ENCODE measurements at regions not wholly inside any gene's neighbourhood (a gene's known extent, or its start where the extent isn't known, plus 50 kb on each side); places are given as distances from the start of the nearest gene placed in this dataset.

DNA sequence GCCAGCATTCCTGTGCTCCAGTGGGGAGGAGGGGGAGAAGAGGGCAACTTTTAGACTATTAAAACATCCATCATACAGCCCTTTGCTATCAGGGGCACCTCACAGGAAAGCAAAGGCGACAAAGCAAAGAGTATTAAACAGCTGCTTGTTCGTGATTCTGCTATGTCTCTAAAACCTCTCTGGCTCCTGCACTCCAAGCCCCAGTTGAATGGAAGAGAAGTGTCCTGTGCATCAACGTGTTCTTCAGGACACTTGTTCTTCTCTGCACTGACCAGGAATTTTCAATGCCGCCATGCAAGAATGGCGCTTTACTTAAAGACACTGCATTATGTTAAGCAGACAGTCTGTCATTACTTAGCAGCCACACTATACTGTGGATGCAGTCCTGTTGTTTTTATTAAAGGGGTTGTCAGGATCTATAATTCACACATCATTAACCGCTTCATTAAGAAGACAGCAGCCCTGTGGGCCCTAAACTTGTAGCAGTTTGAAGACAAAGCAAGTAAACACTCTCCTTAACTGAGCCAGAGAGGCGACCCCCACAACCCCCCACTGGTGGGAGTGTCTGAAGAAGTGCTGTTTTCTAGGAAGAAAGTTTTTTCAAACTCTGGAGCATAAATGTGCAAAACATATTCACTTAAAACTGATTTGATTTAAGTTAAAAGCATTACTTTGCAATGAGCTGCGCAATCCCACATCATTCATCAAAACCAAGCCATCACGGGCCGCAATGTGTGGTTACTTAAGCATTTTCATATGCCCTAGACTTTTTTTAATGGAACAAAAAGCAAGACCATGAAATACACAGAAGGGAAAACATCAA lies 164.5 kb downstream of the ZNF608 start:
- TF ChIP-seq GATA2 (IDR thresholded peaks at IDR 0.05; ENCODE audit: low read depth, low read length): no peak
- no peak for TF ChIP-seq GATA3 (IDR thresholded peaks at IDR 0.05; ENCODE audit: low read depth, low read length)

All from SH-SY5Y (cell line).